Heart left ventricle (tissue), 13 donors: ENCODE measurements at regions not wholly inside any gene's neighbourhood (a gene's known extent, or its start where the extent isn't known, plus 50 kb on each side); places are given as distances from the start of the nearest gene placed in this dataset.

Experiments used
- CTCF ChIP-seq, 12 donors: fragments of 200-600 bp; sonication (generic) in 4 of 12; IDR thresholded peaks; one replicate each; pipeline versions ENCODE4 v1.5.0 to v1.8.0; 2018 to 2022; ENCODE audit warnings: antibody characterized with exemption in 12 of 12, mild to moderate bottlenecking in 5 of 12
- POLR2A ChIP-seq, 2 donors: fragments of 450-650 bp; IDR thresholded peaks; one replicate each; pipeline ENCODE4 v1.6.1; 2017; ENCODE audit warnings: antibody characterized with exemption in 2 of 2, mild to moderate bottlenecking in 2 of 2, moderate library complexity in 2 of 2
- donor health status: ischemic (EF 13 %, LVEDD 7.1; RV severe dilation, severe dysfunction).
- donor health status: DM: no; HTN: yes; CAD: no.
- donor health status: DM: no; HTN: no; CAD: no.
- donor health status: ischemic (EF 25% LVEDD 6.9; RV normal size, moderate dysfunction).
- donor health status: ischemic (EF 25% LVEDD 5.7; RV mildly dilated, moderate dysfunction).
- donor health status: ischemic (EF 35%, LVEDD 5.7; RV mildly dilated, moderate dysfunction).
- donor health status: nonischemic (EF 11% LVEDD 7.7; RV severe dilation, severe dysfunction).
- donor health status: DM: yes; HTN: yes; CAD: no.
- donor health status: PGD.
- donor health status: ischemic (EF 29% LVEDD 5.4; RV normal size, mild dysfunction).
- donor health status: nonischemic (EF 23%, LVEDD 6.1; RV moderate dilation, normal function).

- no peak for TF ChIP-seq CTCF (IDR thresholded peaks at IDR 0.05)
- TF ChIP-seq POLR2A (IDR thresholded peaks at IDR 0.05): no peak
Measured at GRCh38 chr16:51355875-51356274, 204.8 kb upstream of the SALL1 start.
